ENCODE measurements at regions not wholly inside any gene's neighbourhood (a gene's known extent, or its start where the extent isn't known, plus 50 kb on each side); places are given as distances from the start of the nearest gene placed in this dataset.

- DNase-seq (ENCODE audit: low spot score), result no peak
Observed at GRCh38 chr13:34001389-34001788, 183.4 kb downstream of the RFC3 start.

- DNase-seq (ENCODE audit: low spot score), result no peak
Observed at GRCh38 chr13:34002141-34002540, 184.2 kb downstream of the RFC3 start.

GRCh38 chr13:34002924-34003323 is 185.0 kb downstream of the RFC3 start:
- no peak for DNase-seq (ENCODE audit: low spot score)

- DNase-seq (ENCODE audit: low spot score), result no peak
Observed at GRCh38 chr13:34003656-34004055, 185.7 kb downstream of the RFC3 start.

- no peak for DNase-seq (ENCODE audit: low spot score)
Observed at GRCh38 chr13:34004676-34005075, 186.7 kb downstream of the RFC3 start.

- DNase-seq (ENCODE audit: low spot score), result no peak
Observed at GRCh38 chr13:34006011-34006410, 188.1 kb downstream of the RFC3 start.

- no peak for DNase-seq (ENCODE audit: low spot score)
Observed at GRCh38 chr13:34011552-34012085, 193.7 kb downstream of the RFC3 start.

- DNase-seq (ENCODE audit: low spot score), result no peak
Observed at GRCh38 chr13:34012382-34012781, 194.4 kb downstream of the RFC3 start.

GRCh38 chr13:34013061-34013460 is 195.1 kb downstream of the RFC3 start:
- DNase-seq (ENCODE audit: low spot score), result no peak

GRCh38 chr13:34017231-34017630 is 199.3 kb downstream of the RFC3 start:
- no peak for DNase-seq (ENCODE audit: low spot score)

GRCh38 chr13:34019870-34020269 is 201.9 kb downstream of the RFC3 start:
- DNase-seq (ENCODE audit: low spot score), result no peak

- DNase-seq (ENCODE audit: low spot score), result no peak
Observed at GRCh38 chr13:34020388-34020787, 202.4 kb downstream of the RFC3 start.

- no peak for DNase-seq (ENCODE audit: low spot score)
Observed at GRCh38 chr13:34021619-34022018, 203.7 kb downstream of the RFC3 start.

GRCh38 chr13:34025746-34026145 is 207.8 kb downstream of the RFC3 start:
- peak; percentile 10 for DNase-seq (ENCODE audit: low spot score)

GRCh38 chr13:34026308-34026707 is 208.4 kb downstream of the RFC3 start:
- DNase-seq (ENCODE audit: low spot score), result no peak

- DNase-seq (ENCODE audit: low spot score), result no peak
Observed at GRCh38 chr13:34028496-34029442, 210.8 kb downstream of the RFC3 start.

- no peak for DNase-seq (ENCODE audit: low spot score)
Observed at GRCh38 chr13:34030782-34031181, 212.8 kb downstream of the RFC3 start.

GRCh38 chr13:34031610-34032009 is 213.7 kb downstream of the RFC3 start:
- DNase-seq (ENCODE audit: low spot score), result no peak

GRCh38 chr13:34034411-34034810 is 216.5 kb downstream of the RFC3 start:
- DNase-seq (ENCODE audit: low spot score), result no peak

- no peak for DNase-seq (ENCODE audit: low spot score)
Observed at GRCh38 chr13:34035178-34035577, 217.2 kb downstream of the RFC3 start.

- DNase-seq (ENCODE audit: low spot score), result no peak
Observed at GRCh38 chr13:34035676-34036325, 217.9 kb downstream of the RFC3 start.

GRCh38 chr13:34037636-34038540 is 219.9 kb downstream of the RFC3 start:
- DNase-seq (ENCODE audit: low spot score), result no peak

Data from H4 (cell line).